DND-41 (cell line): ENCODE measurements at regions not wholly inside any gene's neighbourhood (a gene's known extent, or its start where the extent isn't known, plus 50 kb on each side); places are given as distances from the start of the nearest gene placed in this dataset.

ENCODE experiments used
- ATAC-seq: fragments of 200-7000 bp; cut with Tn5 transposase; 3 replicates; pipeline ENCODE4 v1.9.1; 2021; ENCODE audit warnings: low read depth; ENCODE audit not compliant: insufficient read depth
- DNase-seq: peaks from one replicate; pipeline ENCODE4 v3.0.0-alpha.2; 2020
- H2AFZ ChIP-seq: 2 replicates; pipeline ENCODE4 v1.6.0; 2012; ENCODE audit warnings: low read depth, low read length
- H3K27ac ChIP-seq: 2 replicates; pipeline ENCODE4 v1.5.1; 2012; ENCODE audit warnings: low read length, inconsistent platforms
- H3K27me3 ChIP-seq: fragments of 200-600 bp; sonication (generic); 2 replicates; pipeline ENCODE4 v1.6.0; 2012; ENCODE audit warnings: low read length, mild to moderate bottlenecking, inconsistent platforms; ENCODE audit not compliant: insufficient read depth, poor library complexity
- H3K36me3 ChIP-seq: 2 replicates; pipeline ENCODE4 v1.5.1; 2012; ENCODE audit warnings: low read length, inconsistent platforms; ENCODE audit not compliant: insufficient read depth
- H3K4me1 ChIP-seq: 2 replicates; pipeline ENCODE4 v1.5.1; 2012; ENCODE audit warnings: mild to moderate bottlenecking, low read length; ENCODE audit not compliant: insufficient read depth
- H3K4me2 ChIP-seq: 2 replicates; pipeline ENCODE4 v1.6.0; 2012; ENCODE audit warnings: mild to moderate bottlenecking, moderate library complexity, low read length, inconsistent platforms; ENCODE audit not compliant: insufficient read depth
- H3K4me3 ChIP-seq, 2 experiments: fragments of 200-600 bp in 1 of 2; shearing (Covaris generic) in 1 of 2; 2 replicates each; pipeline ENCODE4 v1.5.1; 2012 to 2016; ENCODE audit warnings: inconsistent platforms in 2 of 2, low read length in 2 of 2, mild to moderate bottlenecking in 2 of 2, low read depth in 1 of 2, moderate library complexity in 1 of 2
- H3K79me2 ChIP-seq: 2 replicates; pipeline ENCODE4 v1.6.0; 2012; ENCODE audit warnings: low read length, inconsistent platforms; ENCODE audit not compliant: insufficient read depth
- H3K9ac ChIP-seq: 2 replicates; pipeline ENCODE4 v1.6.0; 2012; ENCODE audit warnings: low read depth, mild to moderate bottlenecking, inconsistent platforms, low read length, moderate library complexity
- H3K9me3 ChIP-seq: 2 replicates; pipeline ENCODE4 v1.5.1; 2012; ENCODE audit warnings: low read length, moderate library complexity, mild to moderate bottlenecking, inconsistent platforms; ENCODE audit not compliant: insufficient read depth, severe bottlenecking
- H4K20me1 ChIP-seq: 2 replicates; pipeline ENCODE4 v1.6.0; 2012; ENCODE audit warnings: low read length; ENCODE audit not compliant: insufficient read depth
- CTCF ChIP-seq: IDR thresholded peaks from 2 replicates; pipeline ENCODE4 v1.5.1; 2012; ENCODE audit warnings: borderline replicate concordance, low read length, moderate library complexity, mild to moderate bottlenecking; ENCODE audit not compliant: poor library complexity, severe bottlenecking; ENCODE audit errors: extremely low read depth
- EZH2 ChIP-seq: IDR thresholded peaks from 3 replicates; pipeline ENCODE4 v1.6.1; 2012; ENCODE audit warnings: borderline replicate concordance, low read depth, mild to moderate bottlenecking, moderate library complexity, low read length, inconsistent platforms; ENCODE audit not compliant: severe bottlenecking

GRCh38 chr12:111064154-111064553 is 143.8 kb upstream of the MYL2 start:
- H3K9me3 ChIP-seq = no peaks in the 10 kb centered on the region
- no peak overlapping the region for H3K4me2 ChIP-seq
- no peak overlapping the region for H2AFZ ChIP-seq
- no peak overlapping the region for H3K4me3 ChIP-seq
- no peak overlapping the region for H3K27ac ChIP-seq
- ATAC-seq (no peak), DNase-seq (no peak)
- H3K9ac ChIP-seq = no peak overlapping the region
- no peaks in the 10 kb centered on the region for H4K20me1 ChIP-seq
- TF ChIP-seq EZH2 (no peak), CTCF (no peak)
- peaks cover 9% of the 10 kb centered on the region for H3K4me1 ChIP-seq
- peaks cover 21% of the 10 kb centered on the region for H3K27me3 ChIP-seq
- no peaks in the 10 kb centered on the region for H3K79me2 ChIP-seq
- H3K36me3 ChIP-seq = no peaks in the 10 kb centered on the region

- H3K4me2 ChIP-seq = no peak overlapping the region
- H3K4me3 ChIP-seq = no peak overlapping the region
- DNase-seq = no peak
- no peak overlapping the region for H3K27ac ChIP-seq
- H3K9ac ChIP-seq = no peak overlapping the region
- no peaks in the 10 kb centered on the region for H3K36me3 ChIP-seq
- H3K79me2 ChIP-seq = no peaks in the 10 kb centered on the region
- ATAC-seq = no peak
- no peaks in the 10 kb centered on the region for H3K9me3 ChIP-seq
- TF ChIP-seq CTCF = no peak
- H4K20me1 ChIP-seq = no peaks in the 10 kb centered on the region
- peaks cover 15% of the 10 kb centered on the region for H3K27me3 ChIP-seq
- H3K4me1 ChIP-seq = peaks cover 6% of the 10 kb centered on the region
- H2AFZ ChIP-seq = no peak overlapping the region
These were observed 143.1 kb upstream of the MYL2 start for GRCh38 chr12:111063295-111064026.

- Histone ChIP-seq H3K4me2 (no peak overlapping the region), H3K4me3 (no peak overlapping the region), H4K20me1 (no peaks in the 10 kb centered on the region), H3K9ac (no peak overlapping the region), H3K4me1 (peaks cover 18% of the 10 kb centered on the region), H3K27ac (peak overlapping the region; percentile 76), H3K27me3 (no peaks in the 10 kb centered on the region), H3K79me2 (no peaks in the 10 kb centered on the region), H3K36me3 (no peaks in the 10 kb centered on the region), H3K9me3 (no peaks in the 10 kb centered on the region), H2AFZ (peak overlapping the region; percentile 75; the same call in 1 of the 2 replicates)
- ATAC-seq = no peak
- TF ChIP-seq CTCF (no peak), EZH2 (no peak)
- DNase-seq = no peak
These were observed 137.5 kb upstream of the MYL2 start for GRCh38 chr12:111057701-111058425.
